A204.1 (cell line): ENCODE measurements at regions not wholly inside any gene's neighbourhood (a gene's known extent, or its start where the extent isn't known, plus 50 kb on each side); places are given as distances from the start of the nearest gene placed in this dataset.

Experiments
- FAIRE-seq: peaks from 2 replicates; lab custom pipeline; 2012; peaks lifted over from hg19 to GRCh38; lab: Jason Lieb, UNC

DNA sequence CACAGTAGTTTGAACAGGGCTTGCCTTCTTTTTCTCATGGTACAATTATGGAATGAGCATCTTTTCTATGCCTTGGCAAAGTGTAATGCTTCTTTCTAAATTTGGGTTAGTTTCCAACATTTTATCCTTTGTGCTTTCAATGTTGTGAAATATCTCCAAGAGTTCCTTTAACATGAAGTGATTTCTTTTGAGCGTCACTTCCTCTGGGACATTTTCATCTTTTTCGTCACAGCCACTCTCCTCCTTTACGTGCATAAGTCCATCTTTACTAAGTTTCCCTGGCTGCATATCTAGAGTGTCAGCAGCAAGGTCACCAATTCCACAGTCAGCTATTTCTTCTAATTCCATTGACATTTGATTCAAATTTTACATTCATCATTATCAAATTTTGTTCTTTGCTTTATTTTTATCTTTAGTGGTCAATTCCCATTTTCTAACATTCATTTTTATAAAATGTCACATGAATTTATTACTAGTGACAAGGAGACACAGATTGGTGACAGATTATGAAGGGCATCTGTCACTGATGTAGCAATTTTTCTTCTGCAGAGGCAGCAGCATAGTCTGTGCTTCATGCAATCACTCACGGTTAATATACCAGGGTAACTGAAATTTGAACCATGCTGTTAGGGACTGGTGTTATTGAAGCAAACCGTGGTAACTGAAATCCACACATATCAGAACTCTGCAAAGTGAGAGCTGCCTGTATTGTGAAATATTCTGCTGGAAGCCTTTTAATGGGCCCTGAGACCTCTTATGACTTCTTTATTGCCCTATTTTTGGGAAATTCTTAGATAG, 126.5 kb upstream of the THBS1 start:
- no peak for FAIRE-seq

DNA sequence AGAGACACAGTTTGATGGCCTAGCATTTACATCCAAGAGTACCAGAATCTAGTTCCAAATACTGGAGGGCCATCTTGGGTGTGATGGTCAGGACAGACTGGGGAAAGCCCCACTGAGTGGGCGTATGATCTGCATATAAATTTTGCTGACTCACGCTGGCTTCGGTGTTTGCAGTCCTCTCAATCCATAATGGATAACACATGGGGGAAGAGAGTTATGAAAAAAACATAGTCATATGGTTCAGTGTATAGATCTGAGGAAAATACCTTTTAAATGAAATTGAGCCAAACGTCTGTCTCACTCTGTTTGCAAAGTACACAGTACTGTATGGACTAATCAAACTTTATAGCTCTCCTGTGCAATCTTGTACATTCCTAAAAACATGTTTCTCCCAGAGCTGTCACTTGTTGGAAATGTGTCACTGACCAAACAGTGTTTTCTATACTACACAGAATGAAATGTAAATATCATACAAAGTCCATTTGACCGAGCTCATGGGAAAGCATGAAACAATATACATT, 125.3 kb upstream of the THBS1 start:
- FAIRE-seq = no peak

DNA sequence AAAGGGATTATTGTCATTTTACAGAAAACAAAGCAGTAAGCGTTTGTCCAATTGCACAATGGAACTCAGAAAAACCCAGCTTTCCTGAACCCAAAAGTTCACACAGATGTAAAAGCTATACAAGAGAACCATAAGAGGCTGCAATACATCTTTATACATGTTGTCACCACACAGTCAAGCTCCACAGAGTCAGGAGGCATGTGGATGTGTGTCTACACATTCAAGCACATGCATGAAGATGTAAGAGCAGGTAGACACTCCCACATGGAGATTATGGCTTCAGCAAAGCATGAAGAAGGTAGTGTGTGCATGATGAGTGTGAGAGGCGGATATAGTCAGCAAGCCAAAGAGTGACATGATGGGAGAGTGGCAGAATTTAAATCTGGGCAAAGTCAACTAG, 124.7 kb upstream of the THBS1 start:
- no peak for FAIRE-seq

DNA sequence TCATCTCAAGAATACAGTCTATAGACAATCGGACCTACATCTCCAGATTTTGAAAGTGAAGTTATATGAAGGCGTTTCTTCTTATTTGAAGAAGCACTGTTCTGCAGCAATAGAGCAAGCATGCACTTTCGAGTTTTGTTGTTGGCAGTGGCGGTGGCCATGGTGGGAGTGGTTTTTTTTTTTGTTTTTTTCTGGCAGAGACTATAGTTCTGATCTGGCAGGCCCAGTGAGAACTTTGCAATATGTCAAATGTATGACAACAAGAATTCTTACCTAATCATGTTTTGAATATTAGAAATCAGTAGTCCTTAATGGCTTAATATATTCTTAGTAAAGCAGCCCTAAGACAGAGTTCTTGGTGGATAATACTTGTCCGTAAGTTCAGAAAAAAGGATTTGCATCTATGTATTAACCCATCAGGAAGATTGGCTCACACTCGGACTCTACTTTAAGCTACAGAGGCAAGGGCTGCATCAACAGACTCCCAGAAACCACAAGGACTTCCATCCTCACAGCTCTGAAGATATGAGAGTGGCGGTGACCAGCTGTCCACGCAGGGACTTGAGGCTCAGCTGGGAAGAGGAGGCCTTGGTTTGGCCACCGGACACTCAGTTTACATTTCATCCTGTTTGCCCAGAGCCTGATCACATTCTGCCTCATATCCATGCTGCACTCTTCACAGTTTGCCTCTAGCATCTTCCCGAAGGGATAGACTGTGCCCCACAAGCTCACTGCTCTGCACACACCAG, 124.1 kb upstream of the THBS1 start:
- no peak for FAIRE-seq

DNA sequence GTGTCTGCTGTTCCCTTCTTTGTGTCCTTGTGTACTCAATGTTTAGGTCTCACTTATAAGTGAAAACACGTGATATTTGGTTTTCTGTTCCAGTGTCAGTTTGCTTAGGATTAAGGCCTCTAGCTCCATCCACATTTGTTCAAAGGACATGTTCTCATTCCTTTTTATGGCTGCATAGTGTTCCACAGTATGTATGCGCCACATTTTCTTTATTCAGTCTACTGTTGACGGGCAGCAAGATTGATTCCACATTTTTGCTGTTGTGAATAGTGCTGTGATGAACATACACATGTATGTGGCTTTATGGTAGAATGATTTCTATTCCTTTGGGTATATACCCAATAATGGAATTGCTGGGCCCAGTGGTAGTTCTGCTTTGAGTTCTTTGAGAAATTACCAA, 122.7 kb upstream of the THBS1 start:
- FAIRE-seq = no peak

DNA sequence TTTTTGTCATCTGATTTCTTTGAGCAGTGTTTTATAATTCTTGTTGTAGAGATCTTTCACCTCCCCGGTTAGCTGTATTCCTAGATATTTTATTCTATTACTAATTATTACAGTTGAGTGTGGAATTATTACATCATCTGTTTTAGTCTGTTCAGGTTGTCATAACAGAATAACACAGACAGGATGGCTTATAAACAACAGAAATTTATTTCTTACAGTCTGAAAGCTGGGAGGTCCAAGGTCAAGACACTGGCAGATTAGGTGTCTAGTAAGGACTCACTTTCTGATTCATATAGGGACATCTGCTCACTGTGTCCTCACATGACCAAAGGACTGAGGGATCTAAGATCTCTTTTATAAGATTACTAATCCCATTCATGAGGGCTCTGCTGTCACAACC, 121.3 kb upstream of the THBS1 start:
- FAIRE-seq = no peak

DNA sequence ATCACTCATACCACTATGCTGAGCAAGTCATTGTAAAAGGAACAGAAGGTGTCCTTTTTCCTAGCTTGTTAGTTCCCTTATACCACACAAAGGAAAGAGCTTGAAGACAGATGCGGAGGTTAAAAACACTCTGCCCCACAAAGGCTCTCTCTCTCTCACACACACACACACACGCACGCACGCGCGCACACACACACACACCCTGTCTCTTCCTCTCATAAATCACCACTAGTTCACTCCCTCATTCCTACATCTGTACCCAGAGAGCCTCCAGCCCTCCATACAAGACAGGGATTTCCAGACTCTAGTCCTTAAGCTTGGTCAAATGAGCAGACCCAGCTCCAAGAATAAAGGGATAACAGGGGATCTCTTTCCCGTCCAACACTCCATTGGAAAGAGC, 120.1 kb upstream of the THBS1 start:
- FAIRE-seq = no peak

DNA sequence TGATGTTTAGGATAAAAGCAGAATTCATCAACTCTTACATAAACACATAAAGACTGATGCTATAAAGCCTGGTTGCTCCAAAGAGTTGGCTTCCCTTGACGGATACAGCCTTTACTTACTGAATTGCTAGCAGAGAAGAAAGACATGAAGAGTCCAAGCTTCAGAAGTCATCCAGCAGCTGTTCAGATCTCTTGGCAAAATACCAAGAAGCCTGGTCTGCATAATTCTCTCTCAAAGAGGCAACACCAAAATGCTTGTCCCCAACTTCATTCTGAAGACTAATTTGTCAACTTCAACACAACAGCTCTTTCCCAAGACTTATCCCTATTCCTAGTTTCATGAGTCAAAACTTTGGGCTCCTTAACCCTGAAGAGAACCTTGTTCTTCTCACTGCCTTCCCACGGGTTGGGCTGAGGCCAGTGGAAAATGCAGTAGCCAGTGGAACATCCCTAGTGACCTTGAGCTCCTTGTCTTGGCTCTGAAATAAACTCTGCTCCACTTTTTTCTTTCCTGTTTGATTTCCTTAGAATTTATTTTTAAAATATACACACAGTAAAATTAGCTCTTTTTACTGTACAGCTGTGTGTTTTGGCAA, 119.2 kb upstream of the THBS1 start:
- FAIRE-seq = no peak

DNA sequence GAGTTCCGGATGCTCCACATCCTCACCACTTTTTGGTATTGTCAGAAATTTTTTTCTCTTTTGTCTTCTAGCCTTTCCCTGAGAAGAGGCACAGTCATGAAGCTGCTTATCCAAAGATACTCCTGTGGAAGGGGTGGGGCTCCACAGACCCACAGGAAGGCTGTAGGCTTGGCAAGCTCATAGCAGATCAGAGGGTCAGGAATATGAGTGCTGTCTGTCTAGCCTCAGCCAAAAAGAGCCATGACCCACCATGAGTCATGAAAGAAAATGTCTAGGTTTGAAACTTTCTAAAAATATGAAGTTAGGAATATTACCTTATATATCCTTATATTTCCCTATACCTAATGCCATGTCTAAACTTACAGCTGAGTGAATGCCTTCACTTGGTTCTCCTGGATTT, 118.2 kb upstream of the THBS1 start:
- no peak for FAIRE-seq

DNA sequence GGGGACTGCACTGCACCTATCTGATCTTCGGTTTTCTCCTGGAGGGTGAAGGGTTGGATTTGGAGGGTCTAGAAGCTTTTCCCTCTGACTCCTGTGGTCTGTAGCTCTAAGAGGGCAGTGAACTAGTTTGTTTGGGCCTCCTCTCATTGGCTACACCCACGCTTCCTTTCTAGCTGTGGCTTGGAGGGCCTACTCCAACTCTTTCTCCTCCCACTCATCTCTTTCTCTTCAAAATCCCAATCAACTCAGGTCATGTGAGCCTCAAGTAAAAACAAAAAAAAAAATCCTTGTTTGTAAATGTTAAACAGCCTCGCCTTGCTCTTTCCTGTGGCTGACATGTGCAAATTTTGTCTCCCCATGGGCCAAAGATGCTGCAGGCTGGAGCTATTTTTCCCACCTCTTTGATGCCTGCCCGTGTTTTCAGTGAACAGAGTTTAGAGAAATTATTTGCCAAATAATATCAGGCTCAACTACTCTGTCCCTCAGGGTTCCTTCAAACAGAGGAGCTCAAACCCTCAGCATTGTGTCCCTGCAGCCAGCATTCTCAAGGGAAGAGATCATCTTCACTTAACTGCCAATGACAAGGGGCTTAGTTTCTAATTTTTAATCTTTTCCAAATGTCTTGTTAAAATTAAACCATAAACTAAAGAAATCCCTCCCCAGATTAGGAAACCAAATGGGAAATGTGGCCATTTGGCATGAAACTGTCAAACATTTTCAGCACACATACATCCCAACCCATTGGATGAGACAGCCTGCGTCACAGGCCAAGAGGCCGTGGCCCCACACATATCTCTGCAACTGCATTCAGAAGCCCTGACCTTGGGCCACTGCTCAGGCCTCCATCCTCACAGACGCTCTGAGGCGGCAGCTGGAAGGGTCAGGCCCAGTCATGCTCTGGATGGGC, 114.8 kb upstream of the THBS1 start:
- FAIRE-seq = no peak

DNA sequence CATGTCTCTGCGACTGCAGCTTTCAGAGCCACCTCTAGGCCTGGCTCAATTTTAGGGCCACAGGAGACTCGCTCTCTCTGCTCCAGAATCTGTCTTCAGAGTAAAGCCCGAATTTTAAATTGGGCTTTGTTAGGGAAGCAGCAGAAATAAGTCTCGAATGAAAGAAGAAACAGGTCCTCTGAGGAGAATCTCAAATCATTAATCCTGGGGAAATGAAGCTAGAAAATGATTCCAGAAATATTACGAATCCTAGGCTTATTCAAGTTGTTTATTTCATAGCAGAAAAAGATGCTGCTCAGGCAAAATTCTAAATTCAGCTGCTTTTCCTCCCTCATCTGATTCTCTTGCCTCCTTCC, 114.2 kb upstream of the THBS1 start:
- FAIRE-seq = no peak

DNA sequence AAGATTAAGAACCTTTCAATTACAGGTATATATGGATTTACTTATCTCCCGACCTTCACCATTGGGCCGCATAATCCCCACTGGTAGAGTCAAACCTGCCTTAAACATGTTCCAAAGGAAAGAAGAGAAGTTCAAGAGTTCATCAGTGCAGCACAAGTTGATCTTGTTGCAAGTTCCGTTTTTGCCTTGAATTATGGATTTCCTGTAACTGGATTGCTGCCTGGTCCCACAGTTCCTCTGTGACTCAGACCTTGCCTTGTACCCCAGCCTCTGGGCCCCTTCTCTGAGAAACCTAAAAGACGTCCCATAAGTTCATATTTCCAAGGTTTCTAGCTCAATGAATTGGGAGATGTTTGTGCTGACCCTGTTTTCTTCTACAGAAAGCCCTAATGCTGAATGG, 112.5 kb upstream of the THBS1 start:
- FAIRE-seq = no peak

DNA sequence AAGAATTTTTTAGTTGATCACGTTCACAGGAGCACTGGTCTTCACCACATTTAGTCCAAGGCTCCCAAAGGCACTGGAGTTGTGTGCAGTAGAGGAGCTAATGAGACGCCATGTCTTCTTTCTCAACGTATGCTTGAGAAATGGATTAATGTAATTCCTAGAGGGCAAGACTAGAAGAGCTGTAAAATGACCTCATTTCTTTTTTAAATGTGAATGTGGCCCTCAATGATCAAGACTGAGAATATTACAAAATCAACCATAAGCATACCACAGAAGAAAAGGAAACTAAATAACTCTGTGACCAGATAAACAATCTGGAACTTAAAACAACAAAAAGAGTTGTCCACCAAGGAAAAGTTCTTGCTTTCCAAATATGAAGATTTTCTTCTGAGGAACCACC, 112.1 kb upstream of the THBS1 start:
- no peak for FAIRE-seq

DNA sequence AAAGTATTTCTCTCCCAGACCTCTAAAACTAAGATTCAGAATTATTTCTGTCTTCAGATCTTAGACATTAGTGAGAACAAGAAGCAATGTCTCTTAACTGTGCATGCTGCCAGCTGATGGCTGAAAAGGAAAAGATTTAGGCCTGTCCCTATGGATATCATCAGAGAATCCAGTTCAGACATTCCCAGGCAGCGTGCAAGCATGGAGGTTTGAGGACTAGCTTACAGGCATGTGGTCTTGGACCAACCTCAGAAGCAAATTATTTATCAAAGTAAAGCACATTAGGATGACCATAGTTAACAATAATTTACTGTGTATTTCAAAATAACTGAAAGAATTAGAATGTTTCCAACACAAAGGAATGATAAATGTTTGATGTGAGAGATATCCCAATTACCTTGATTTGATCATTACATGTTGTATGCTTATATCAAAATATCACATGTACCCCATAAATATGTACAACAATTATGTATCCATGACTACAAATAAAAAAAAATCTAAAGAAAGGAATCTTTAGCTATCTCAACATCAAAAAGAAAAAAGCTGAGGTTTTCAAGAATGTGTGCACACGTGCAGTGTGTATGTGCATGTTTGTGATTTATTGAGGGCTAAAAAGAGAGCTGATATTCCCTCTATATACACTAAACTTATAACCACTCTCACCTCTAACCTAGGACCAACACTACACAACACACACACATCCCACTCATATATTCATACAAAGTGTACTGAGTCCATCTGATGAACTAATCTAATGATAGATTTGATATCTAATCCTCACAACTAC, 108.9 kb upstream of the THBS1 start:
- FAIRE-seq = no peak

DNA sequence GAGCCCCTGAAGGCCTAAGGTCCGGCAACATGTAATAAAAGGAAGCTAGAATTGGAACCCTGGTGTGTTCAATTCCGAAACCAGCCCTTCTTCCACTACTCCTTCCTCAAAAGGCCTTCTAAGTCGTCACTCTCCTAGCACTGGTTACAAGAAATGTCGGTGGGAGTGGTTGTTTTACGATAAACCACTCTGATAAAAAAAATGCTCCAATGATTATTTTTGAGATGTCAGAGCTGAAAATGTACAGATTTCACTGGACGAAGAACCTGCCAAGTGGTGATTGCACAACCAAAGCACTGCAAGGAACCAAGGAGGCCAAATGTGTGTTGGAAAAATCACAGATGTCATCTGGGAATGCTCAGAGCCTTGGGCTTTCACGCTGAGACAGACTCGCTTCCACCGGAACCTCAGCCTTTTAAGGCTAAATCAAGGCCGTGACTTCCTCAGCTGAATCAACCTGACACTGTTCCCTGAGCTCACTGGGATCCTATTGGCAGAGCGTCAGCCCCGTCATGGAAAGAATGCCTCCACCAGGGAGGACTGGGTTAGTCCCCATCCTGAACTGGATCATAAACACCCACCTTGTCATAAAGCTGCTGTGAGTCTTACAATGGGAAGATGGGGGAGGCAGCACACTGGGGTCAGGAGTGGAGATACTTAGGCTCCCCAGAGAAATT, 108.1 kb upstream of the THBS1 start:
- FAIRE-seq = no peak

DNA sequence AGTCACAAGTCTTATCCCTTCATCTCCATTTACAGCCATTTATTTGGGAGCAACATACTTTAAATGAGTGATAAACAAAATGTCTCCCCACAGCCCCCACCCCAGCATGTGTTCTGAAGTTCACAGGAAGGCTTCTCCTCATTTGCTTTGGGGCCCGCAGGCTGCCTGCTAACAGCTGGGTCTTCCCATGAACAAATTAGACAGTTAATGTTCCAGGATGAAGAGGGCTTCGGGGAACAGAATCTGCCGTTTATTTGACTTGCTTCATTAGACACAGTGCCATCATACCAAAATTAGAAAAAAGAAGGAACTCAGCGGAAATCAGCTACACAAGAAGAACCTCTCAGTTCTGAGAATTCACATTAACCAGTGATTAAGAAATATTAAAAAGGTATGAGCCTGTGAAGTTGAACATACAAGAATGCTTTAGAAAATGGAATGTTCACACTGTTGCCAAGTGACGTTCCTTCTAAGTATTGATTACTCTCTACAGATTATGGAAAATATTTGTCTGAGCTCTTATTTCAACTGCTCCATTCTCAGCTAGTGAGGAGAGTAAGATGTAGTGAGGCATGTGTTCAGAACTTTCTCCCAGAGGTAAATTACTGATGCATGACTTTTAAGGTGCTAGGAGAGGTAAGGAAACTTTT, 107.5 kb upstream of the THBS1 start:
- no peak for FAIRE-seq

DNA sequence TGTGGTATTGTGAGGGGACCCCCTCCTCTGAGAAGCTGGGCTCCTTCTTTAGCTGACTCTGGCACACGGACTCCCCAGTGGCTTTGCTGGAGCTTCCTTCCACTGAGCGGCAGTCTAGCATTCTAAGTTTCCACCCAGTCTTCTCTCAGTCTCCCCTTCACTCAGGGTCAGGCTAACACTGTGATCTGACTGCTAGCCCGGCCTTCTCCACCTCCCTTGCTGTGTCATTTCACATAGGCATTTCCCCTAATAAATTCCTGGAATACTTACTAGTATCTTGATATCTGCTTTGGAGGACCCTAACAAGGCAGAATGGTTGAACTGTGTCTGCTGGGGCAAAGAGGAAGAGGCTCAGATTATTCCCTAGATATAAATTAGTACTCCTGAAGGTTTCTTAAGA, 106.2 kb upstream of the THBS1 start:
- FAIRE-seq = no peak

DNA sequence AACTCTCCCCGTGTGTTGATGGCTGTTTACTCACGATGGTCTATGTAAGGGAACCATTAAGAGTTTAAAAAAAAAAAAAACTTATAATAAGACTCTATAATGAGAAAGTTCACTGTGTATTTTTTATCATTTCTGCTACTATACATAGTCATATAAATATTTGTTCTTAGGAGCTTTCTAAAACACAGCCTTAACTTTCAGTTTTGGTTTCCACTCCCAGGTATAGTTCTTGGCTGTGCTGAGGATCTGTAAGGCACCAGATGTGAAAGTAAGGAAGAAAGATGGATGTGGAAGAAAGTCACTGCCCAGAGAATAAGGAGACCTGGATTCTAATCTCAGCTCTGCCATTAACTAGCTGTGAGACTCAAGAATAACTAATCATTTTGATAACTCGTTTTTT, 101.9 kb upstream of the THBS1 start:
- FAIRE-seq = no peak

DNA sequence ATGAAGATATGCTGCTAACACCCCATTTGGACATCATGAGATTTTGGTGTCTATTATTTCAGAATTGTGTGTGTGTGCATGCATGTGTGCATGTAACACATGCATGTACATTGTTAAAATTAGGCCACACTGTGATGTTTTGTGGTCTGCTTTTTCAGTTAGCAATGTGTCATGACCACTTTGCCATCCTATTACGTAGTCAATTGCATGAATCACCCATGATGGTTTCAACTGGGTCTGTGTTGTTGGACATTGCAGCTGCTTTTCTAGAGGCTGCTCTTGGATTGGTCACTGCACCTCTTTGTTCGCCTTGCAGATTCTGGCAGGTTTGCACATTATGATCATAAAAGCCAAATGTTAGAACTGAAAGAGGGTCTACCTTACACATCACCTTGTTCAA, 101.0 kb upstream of the THBS1 start:
- no peak for FAIRE-seq

DNA sequence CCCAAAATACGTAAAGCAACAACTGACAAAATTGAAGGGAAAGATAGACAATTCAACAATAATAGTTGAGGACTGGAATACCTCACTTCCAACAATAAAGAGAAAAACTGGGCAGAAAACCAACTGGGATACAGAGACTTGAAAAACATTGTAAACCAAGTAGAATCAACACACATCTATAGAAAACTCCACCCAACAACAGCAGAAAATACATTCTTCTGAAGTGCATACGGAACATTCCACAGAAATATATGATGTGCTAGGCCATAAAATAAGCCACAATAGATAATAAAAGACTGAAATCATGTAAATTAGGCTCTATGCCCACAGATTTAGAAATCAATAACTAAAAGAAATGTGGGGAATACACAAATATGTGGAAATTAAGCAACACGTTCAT, 98.4 kb upstream of the THBS1 start:
- FAIRE-seq = no peak
